Smooth muscle cell (in vitro differentiated cells): ENCODE measurements at regions not wholly inside any gene's neighbourhood (a gene's known extent, or its start where the extent isn't known, plus 50 kb on each side); places are given as distances from the start of the nearest gene placed in this dataset.

ENCODE experiments used
- DNase-seq: peaks from one replicate; lab custom pipeline; 2025; ENCODE audit not compliant: unreplicated experiment; lab: John Stamatoyannopoulos, UW
- H2AFZ ChIP-seq: fragments of 200-600 bp; sonication (generic); 2 replicates; pipeline ENCODE4 v1.6.0; 2016; ENCODE audit warnings: antibody characterized with exemption, low read depth, mild to moderate bottlenecking
- H3F3A ChIP-seq: fragments of 200-600 bp; sonication (generic); 2 replicates; pipeline ENCODE4 v1.6.0; 2017; ENCODE audit warnings: antibody characterized with exemption, low read depth
- H3K27ac ChIP-seq: fragments of 200-600 bp; sonication (generic); 2 replicates; pipeline ENCODE4 v1.5.1; 2016; ENCODE audit warnings: low read depth, mild to moderate bottlenecking
- H3K27me3 ChIP-seq: fragments of 200-600 bp; sonication (generic); 2 replicates; pipeline ENCODE4 v1.6.1; 2016; ENCODE audit warnings: low read depth, mild to moderate bottlenecking
- H3K36me3 ChIP-seq: fragments of 200-600 bp; sonication (generic); 2 replicates; pipeline ENCODE4 v1.5.1; 2016; ENCODE audit warnings: low read depth
- H3K4me1 ChIP-seq: fragments of 200-600 bp; sonication (generic); 2 replicates; pipeline ENCODE4 v1.5.1; 2016; ENCODE audit warnings: low read depth
- H3K4me2 ChIP-seq: fragments of 200-600 bp; sonication (generic); 2 replicates; pipeline ENCODE4 v1.6.0; 2016; ENCODE audit warnings: mild to moderate bottlenecking
- H3K4me3 ChIP-seq: fragments of 200-600 bp; sonication (generic); 2 replicates; pipeline ENCODE4 v1.5.1; 2016; ENCODE audit warnings: mild to moderate bottlenecking
- H3K79me2 ChIP-seq: fragments of 200-600 bp; sonication (generic); 2 replicates; pipeline ENCODE4 v1.6.0; 2016; ENCODE audit warnings: low read depth, mild to moderate bottlenecking
- H3K9ac ChIP-seq: fragments of 200-600 bp; sonication (generic); 2 replicates; pipeline ENCODE4 v1.6.0; 2016; ENCODE audit warnings: low read depth
- H3K9me3 ChIP-seq: fragments of 200-600 bp; sonication (generic); replicated peaks from 2 replicates; pipeline ENCODE4 v1.5.1; 2016; ENCODE audit warnings: low read depth
- H4K20me1 ChIP-seq: fragments of 200-600 bp; sonication (generic); 2 replicates; pipeline ENCODE4 v1.6.0; 2016; ENCODE audit warnings: low read depth
- WGBS: methylation state at CpG from one replicate; pipeline ENCODE4 v1.1.7; 2016; ENCODE audit warnings: low lambda C conversion rate; 5-methylcytosine and 5-hydroxymethylcytosine counted together
- TF ChIP-seq, protein P1 (sequence below): fragments of 200-600 bp; sonication (generic); IDR thresholded peaks from 2 replicates; pipeline ENCODE4 v1.5.1; 2017; ENCODE audit warnings: borderline replicate concordance, mild to moderate bottlenecking, antibody characterized with exemption; ENCODE audit not compliant: insufficient read depth, poor library complexity, severe bottlenecking

DNA sequence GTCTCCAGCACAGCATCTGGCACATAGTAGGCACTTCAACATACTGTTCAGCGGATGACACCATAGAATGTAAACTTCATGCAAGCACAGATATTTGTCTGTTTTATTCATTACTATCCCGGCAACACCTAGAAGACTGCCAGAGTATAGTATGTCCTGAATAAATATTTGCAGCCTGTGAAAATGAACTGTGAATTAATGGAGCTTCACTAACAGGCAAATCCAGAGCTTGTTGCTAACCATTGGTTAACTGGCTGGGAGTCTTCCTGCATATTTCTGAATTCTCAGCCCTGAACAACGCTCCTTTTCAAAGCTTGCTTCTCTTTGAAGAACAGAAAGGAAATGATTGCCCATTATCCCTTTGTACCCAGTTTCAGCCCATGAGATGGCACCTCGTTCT lies 243.3 kb upstream of the CRY1 start:
- H3K27me3 ChIP-seq: peaks cover 13% of the 10 kb centered on the region
- H3F3A ChIP-seq: no peaks in the 10 kb centered on the region
- H3K9me3 ChIP-seq: no peaks in the 10 kb centered on the region
- 93% methylated on average over 4 of the region's 4 CpGs for WGBS
- H3K9ac ChIP-seq: no peak overlapping the region
- no peak overlapping the region for H2AFZ ChIP-seq
- TF ChIP-seq, protein P1, sequence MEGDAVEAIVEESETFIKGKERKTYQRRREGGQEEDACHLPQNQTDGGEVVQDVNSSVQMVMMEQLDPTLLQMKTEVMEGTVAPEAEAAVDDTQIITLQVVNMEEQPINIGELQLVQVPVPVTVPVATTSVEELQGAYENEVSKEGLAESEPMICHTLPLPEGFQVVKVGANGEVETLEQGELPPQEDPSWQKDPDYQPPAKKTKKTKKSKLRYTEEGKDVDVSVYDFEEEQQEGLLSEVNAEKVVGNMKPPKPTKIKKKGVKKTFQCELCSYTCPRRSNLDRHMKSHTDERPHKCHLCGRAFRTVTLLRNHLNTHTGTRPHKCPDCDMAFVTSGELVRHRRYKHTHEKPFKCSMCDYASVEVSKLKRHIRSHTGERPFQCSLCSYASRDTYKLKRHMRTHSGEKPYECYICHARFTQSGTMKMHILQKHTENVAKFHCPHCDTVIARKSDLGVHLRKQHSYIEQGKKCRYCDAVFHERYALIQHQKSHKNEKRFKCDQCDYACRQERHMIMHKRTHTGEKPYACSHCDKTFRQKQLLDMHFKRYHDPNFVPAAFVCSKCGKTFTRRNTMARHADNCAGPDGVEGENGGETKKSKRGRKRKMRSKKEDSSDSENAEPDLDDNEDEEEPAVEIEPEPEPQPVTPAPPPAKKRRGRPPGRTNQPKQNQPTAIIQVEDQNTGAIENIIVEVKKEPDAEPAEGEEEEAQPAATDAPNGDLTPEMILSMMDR: no peak
- no peak overlapping the region for H3K27ac ChIP-seq
- no peak overlapping the region for H3K4me3 ChIP-seq
- H3K79me2 ChIP-seq: no peaks in the 10 kb centered on the region
- H3K4me1 ChIP-seq: no peaks in the 10 kb centered on the region
- H4K20me1 ChIP-seq: no peaks in the 10 kb centered on the region
- no peak for DNase-seq
- no peak overlapping the region for H3K4me2 ChIP-seq
- no peaks in the 10 kb centered on the region for H3K36me3 ChIP-seq

DNA sequence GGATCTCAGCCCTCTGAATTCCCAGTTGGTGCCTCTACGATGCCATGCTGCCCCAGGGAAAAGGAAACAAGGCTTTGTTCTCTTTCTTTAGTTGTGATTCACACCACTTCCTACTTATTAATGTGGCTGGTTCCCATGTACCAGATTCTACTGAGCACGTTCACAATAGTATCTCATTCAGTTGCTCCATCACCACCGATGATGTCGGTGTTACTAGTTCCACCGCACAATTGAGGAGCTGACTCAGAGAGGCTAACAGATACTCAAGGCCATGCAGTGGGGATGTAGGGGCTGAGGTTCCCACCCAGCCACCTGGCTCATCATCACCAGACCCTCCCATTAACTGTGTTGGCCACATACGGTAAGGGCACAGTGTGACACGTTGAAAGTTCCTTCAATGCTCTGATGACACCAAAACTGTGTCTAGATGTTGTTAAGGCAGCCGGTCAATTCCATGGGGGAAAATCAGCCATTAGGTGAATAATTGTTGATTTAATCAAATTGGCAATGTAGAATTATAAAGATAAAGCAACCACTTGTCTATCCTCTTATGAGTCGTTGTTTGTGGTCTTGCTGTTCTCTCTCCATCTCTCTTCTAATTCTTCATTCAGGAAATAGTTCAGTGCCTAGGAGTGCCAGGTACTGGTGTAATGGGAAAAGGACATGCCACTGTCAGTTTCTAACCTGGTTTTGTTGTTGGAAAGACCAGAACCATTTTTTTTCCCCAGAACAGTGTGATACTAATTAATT lies 244.2 kb upstream of the CRY1 start:
- TF ChIP-seq, protein P1: no peak
- Histone ChIP-seq H3K4me1 (no peaks in the 10 kb centered on the region), H2AFZ (no peak overlapping the region), H4K20me1 (no peaks in the 10 kb centered on the region), H3K4me2 (no peak overlapping the region), H3K36me3 (no peaks in the 10 kb centered on the region), H3K4me3 (no peak overlapping the region), H3K27ac (no peak overlapping the region), H3K9me3 (no peaks in the 10 kb centered on the region), H3K9ac (no peak overlapping the region), H3K27me3 (peaks cover 17% of the 10 kb centered on the region), H3K79me2 (no peaks in the 10 kb centered on the region), H3F3A (no peaks in the 10 kb centered on the region)
- DNase-seq: no peak
- 86% methylated on average over 9 of the region's 9 CpGs for WGBS

DNA sequence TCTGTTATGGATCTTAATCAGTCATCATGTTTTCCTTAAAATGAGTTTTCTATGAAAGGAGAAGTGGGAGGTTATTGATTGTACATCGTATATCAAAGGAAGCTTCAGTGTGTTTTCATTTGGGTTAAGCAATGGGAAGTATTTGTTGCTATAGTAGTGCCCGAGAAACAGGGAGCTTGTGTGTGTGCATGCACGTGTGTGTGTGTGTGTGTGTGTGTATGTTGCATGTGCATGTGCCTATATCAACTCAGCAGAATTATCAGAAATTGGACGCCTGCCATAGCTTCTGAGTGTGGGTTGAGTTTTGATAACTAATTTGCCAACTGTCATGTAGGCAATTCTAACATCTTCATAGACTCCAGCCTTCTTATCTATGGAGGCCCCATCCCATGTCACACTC lies 246.1 kb upstream of the CRY1 start:
- H3K9me3 ChIP-seq: no peaks in the 10 kb centered on the region
- WGBS: 86% methylated on average over 4 of the region's 4 CpGs
- no peak overlapping the region for H3K9ac ChIP-seq
- no peaks in the 10 kb centered on the region for H3K79me2 ChIP-seq
- TF ChIP-seq, protein P1: no peak
- H2AFZ ChIP-seq: no peak overlapping the region
- no peaks in the 10 kb centered on the region for H3F3A ChIP-seq
- no peak for DNase-seq
- no peaks in the 10 kb centered on the region for H4K20me1 ChIP-seq
- H3K27ac ChIP-seq: no peak overlapping the region
- H3K4me1 ChIP-seq: no peaks in the 10 kb centered on the region
- H3K36me3 ChIP-seq: no peaks in the 10 kb centered on the region
- H3K27me3 ChIP-seq: peaks cover 18% of the 10 kb centered on the region
- no peak overlapping the region for H3K4me3 ChIP-seq
- no peak overlapping the region for H3K4me2 ChIP-seq

DNA sequence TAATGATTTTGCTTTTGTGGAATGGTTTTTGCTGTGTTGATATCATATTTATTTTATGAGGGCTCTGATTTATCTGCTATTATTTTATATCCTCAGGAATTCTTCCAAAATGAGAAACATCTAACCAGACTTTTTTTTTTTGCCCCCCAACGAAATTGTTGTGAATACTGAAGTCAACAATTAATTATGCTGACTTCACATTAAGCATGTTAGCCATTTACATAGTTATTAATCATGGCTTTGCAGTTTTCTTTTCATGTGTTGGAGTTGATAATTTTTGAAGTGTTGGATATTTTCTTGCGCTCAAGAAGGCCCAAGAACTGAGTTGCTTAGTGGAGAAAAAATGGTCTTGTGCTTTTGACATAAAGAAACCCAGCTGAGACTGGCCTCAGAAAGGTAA lies 246.6 kb upstream of the CRY1 start:
- Histone ChIP-seq H3K79me2 (no peaks in the 10 kb centered on the region), H3K27me3 (peaks cover 18% of the 10 kb centered on the region), H2AFZ (no peak overlapping the region), H3K9ac (no peak overlapping the region), H3K4me1 (no peaks in the 10 kb centered on the region), H3K4me2 (no peak overlapping the region), H3K36me3 (no peaks in the 10 kb centered on the region), H3F3A (no peaks in the 10 kb centered on the region), H3K27ac (no peak overlapping the region), H4K20me1 (no peaks in the 10 kb centered on the region), H3K9me3 (no peaks in the 10 kb centered on the region), H3K4me3 (no peak overlapping the region)
- no peak for DNase-seq
- TF ChIP-seq, protein P1: no peak
- WGBS: 79% methylated on average over 2 of the region's 2 CpGs
